ENCODE measurements at regions not wholly inside any gene's neighbourhood (a gene's known extent, or its start where the extent isn't known, plus 50 kb on each side); places are given as distances from the start of the nearest gene placed in this dataset.

DNA sequence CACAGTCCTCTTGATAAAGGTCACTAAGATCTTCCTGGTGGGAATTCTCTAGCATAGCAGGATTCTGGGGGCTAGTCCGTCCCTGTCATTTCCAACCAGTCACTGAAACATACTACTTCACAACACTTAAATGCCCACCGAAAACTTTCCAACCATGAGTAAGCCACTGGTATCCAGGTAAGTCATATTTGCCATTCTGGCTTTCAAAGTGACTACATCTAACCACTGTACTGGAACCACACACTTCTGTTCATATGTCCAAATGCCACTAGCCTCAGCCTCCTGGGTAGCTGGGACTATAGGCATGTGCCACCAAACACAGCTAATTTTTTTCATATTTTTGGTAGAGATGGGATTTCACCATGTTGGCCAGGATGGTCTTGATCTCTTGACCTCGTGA lies 64.3 kb upstream of the VANGL1 start:
- no peak for DNase-seq

DNA sequence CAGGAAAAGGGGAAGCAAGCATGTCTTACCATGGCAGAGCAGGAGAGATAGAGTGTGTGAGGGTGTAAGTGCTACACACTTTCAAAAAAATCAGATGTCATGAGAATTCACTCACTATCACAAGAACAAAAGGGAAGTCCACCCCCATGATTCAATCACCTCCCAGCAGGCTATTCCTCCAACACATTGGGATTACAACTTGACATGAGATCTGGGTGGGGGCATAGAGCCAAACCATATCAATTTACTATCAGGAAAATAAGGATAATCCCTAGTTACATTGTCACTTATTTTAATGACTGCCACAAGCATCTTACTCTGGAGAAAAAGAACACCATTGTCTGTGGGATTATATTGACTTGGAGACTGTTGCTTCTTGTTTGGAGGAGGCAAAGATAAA lies 66.1 kb upstream of the VANGL1 start:
- DNase-seq = no peak

DNA sequence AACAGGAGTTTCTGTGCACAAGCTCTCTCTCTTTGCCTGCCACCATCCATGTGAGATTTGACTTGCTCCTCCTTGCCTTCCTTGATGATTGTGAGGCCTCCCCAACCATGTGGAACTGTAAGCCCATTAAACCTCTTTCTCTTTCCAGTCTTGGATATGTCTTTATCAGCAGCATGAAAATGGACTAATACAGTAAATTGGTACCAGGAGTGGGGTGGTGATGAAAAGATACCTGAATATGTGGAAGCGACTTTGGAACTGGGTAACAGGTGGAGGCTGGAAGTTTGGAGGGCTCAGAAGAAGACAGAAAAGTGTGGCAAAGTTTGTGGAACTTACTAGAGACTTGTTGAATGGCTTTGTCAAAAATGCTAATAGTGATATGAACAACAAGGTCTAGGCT lies 69.1 kb upstream of the VANGL1 start:
- DNase-seq = no peak

DNA sequence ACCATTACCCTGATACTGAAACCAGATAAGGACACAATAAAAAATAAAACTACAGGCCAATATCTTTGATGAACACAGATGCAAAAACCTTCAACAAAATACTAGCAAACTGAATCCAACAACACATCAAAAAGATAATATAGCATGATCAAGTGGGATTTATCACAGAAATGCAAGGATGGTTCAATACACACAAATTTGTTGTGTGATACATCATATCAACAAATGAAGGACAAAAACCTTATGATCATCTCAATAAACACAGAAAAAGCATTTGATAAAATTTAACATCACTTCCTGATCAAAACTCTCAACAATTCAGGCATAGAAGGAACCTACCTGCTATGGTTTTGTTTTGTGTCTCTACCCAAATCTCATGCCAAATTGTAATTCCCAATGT lies 74.3 kb upstream of the VANGL1 start:
- DNase-seq = no peak

DNA sequence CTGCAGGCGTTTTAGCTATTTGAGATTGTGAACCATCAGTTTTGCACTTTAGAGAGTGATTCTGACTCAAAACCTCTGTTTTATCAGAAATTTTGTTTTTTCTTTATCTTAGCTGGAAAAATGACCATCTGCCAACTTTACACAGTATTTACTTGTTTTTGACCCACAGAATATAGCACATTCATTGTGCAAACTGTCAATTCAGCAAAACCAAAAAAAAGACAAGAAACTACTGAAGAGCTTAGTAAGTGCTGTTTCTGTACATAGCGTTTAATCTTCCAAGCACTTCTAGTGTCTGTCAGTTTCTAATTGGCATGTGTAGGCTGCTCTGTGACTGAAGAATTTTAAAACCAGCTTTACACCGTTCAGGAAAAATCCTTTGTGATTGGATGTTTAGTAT lies 76.0 kb upstream of the VANGL1 start:
- no peak for DNase-seq

DNA sequence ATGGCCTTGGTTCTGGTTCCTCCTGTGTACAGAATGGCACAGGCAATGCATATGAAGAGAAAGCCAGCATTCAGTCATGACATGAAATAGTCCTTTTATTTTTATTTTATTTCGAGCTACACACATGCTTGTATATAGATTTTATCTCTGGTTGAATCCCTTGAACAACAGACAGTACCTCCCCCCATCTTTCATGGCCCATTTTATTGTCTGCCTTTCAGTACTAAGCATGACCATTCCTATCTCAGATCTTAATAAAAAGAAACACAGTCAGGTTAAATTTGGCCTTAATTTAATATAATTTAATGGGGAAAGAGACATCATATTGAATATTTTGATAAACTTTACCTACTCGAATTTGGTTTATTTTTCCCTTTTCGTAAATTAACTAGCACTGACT lies 76.4 kb upstream of the VANGL1 start:
- no peak for DNase-seq

DNA sequence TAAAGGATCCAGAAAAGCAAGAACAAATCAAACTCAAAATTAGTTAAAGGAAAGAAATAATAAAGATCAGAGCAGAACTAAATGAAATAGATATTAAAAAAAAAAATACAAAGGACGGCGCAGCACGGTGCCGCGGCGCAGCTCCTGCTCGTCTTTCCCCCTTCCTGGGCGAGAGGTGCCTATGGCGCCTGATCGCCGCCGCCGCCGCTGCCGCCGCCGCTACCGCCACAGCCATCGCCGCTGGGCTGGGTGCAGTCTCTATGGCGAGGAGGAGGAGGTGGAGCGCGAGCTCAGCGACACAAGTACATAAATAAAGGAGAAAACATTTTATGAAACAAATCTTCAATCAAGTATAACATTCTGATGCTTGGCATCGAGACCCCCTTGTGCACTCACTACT lies 77.6 kb upstream of the VANGL1 start:
- DNase-seq = no peak

DNA sequence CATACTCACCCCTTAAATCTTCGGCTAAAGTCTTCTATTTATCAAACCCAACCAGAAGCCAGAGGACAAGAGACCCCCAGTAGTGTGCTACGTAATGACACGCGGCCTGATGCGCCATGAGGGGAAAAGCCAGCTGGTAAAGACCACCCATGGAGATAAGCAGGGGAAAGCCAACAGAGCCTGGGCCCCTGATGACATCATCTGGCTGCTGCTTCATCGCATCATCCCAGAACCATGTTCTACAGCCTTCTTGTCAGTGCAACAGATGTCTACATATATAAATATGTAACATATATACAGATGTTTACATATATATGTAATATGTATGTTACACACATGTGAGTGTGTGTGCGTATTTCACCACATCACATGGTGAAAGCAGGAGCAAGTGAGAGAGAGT lies 81.7 kb upstream of the VANGL1 start:
- no peak for DNase-seq

DNA sequence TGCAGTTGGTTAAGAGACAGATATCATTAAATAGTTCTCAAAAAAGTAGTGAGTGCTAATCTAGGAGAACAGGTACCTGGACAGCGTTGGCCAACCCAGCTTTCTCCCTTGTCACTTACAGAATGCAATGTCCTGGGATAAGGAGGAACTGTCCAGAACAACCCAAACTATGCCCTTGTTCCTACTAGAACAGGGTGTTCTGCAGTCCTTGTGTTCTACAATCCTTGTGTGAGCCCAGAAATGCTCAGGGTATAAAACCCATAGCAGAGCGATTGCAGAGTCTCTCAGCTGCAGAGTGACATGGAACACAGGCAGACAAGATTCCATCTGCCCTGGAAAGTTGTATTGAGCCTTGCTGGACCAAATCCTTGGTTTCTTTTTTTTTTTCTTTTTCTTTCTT lies 83.5 kb upstream of the VANGL1 start:
- no peak for DNase-seq

DNA sequence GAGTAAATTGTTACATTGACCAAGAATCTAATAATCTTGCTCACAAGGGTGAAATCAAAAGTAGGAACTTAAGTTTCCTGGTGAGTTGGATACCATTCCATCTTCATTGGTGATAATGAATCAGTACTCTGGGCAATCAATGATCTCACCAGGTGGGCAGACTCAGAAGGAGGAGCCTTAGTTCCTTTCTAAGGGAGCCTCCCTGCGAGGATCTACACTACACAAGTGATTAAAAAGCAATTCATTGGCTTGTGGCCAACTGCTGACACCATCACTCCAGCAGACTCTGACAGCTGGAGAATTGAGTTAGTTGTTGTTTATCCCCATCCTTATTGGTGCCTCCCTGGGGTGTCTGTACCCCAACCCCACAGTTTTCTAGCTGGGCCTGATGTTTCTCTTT lies 84.1 kb upstream of the VANGL1 start:
- DNase-seq = no peak

DNA sequence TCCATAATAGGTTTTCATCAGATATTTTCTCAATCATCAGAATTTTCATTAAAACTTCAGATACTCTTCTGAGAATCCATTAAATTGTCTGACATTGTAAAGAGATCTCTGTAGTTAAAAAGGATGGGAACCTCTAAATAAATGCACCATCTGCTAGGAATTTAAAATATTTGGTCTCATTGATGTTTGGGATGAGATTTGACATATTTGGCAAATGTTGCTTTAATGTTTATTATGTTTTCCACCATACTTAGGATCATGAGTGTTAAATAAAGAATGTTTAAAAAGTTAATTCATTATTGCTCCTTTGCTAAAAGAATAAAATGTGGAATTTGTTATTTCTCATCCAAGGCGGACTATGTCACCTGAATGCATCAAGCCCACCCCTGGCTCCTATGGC lies 85.5 kb upstream of the VANGL1 start:
- no peak for DNase-seq

DNA sequence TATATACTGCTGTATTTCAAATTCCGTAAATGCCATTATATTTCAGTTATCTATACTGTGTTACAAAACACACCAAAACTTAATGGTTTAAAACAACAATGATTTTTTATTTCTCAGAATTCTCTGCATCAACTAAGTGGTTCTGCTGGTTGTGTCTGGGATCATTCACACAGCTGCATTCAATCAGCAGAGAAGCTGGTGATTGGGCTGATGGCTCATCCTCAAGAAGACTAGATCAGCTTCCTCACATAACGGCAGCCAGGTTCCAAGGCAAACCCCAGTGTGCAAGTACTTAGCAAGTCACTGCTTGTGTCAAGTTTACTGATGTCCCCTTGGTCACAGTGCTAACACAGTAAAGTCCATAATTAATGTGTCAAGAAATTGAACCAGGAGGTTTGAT lies 86.3 kb upstream of the VANGL1 start:
- no peak for DNase-seq

DNA sequence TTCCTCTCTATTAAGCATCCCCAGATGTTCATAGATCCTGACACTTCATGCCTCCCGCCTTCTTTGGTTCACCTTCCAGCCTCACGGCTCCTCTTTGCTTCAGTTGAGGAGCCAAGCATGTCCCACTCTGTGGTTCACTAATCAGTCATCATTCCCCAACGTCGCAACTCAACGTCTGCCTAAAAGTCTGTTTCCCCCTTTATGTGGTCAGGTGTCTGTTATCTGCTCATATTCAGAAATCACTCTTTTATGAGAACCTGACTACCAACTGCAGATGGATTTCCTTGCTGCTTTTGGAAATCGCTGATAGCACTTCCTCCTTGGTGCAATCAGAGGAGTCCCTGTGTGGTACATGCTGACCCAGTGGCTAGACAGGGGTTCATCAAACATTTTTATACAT lies 94.1 kb upstream of the VANGL1 start:
- no peak for DNase-seq

DNA sequence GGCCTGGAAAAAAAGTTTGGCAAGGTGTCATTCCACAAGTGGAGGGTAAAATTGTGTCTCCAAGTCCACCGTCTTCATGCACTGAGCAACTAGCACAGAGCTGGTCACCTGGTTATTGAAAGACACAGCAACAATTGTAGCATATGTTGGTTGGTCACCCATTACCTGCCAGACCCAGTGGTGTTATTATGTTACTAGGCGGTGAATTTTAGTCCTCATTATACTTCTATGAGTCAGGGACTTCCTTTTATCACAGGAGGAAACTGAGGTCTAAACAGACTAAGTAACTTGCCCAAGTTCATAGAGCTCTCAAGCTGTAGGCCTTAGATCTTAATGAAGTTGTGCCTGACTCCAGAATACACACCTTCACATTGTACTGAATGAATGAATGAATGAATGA lies 94.9 kb upstream of the VANGL1 start:
- DNase-seq = no peak

DNA sequence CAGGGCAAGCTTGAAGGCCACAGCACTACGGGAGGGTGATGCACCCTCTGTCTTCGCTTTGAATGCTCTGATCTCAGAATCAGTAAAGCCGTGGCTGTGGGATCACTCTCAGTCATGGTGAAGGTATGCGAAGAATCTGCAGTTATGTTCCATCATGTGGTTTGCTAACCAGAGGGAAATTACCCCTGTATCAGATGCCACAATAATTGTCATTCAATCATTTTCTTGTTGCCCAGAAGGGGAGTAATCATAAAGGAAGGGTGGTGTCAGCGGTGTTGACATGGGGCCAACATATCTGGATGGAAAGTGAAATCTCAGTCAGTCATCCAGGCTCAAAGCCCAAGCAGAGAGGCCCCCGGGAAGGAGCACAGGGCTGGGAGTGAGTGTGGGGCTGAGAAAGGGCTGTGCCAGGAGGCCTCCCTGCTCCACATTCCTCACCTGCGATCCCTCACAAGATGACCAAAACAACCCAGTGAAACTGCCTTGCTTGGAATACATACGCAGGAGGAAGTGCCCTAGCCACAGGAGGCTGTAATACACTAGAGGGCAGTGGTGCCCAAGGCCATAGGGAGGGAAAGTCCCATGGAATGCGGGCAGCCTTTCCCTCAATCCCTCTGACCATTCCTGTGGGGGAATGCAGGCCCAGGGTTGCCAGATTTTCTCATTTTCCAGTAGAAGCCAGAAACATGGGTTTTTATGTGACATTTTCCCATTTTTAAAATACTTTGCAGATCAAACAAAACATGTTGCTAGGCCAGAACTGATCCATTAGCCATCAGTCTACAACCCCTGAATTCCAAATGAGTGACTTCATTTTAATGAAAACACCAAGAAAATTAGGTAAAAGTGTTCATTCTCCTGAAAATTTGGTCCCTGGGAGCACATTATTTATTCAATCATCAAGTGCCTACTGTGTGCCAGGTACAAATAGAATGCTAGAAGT lies 95.7 kb upstream of the VANGL1 start:
- peak; percentile 90 for DNase-seq

DNA sequence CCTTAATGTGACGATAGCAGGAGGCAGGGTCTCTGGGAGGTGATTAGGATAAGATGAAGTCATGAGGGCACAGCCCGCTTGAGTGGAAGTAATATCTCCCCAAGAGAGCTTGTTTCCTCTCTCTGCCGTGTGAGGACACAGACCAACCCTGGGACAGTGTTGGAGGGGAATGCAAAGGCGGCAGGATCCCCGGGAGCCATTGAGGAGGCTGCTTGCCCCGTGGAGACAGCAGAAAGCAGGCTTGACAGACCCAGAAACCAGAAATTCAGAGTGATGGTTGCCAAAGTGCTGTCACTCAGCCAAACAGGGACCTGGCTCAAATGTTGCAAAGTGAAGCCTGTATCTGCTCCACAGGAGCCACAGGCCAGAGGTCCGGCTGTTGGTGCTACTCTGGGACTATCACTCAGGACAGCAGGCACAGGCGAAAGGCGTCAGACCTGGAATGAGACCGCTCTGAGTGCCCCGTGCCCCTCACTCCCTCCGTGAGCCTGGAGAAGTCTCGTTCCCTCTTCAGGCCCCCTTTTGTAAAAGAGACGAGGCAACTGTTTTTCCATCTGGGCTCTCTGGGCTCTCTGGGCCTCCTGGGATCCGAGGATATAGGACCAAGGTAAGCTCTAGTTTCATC lies 96.6 kb upstream of the VANGL1 start:
- DNase-seq = no peak

DNA sequence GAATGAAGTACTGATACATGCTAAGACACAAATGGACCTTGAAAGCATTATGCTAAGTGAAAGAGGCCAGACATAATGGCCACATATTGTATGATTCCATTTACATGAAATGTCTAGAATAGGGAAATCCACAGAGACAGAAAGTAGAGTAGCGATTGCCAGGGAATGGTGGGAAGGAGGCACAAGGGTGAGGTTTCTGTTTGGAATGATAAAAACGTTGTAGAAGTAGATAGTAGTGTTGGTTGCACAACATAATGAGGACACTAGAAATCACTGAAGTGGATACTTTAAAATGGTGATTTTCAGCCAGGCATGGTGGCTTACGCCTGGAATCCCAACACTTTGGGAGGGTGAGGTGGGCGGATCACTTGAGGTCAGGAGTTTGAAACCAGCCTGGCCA lies 97.6 kb upstream of the VANGL1 start:
- no peak for DNase-seq

DNA sequence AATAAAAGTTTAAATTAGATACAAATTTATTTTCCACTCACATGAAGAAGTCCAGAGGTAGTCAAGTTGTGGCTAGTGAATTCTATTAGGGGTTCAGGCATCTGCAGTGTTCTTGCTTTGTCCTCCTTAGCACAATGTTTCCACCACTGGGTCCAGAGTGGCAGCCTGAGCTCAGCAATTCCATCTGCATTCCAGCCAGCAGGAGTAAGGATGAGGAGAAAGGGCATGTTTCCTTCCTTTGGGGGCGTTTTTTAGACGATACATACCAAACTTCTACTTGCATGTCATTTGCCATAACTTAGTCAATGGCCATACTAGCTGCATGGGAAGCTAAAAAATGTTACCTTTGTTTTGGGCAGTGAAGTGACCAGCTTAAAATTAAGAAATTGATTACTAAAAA lies 98.5 kb upstream of the VANGL1 start:
- no peak for DNase-seq

DNA sequence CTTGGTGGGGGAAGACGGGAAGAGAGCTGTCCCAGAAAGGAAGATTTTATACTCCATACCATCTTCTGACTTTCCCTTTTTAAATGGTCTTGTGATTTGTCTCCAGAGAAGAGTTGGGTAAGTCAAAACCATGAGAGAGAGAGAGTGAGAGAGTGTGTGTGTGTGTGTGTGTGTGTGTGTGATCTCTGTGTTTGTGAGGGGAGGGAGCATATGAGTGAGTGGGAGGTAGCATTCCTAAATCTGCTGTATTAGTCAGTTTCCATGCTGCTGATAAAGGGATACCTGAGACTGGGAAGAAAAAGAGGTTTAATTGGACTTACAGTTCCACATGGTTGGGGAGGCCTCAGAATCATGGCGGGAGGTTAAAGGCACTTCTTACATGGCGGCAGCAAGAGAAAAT lies 102.0 kb upstream of the VANGL1 start:
- no peak for DNase-seq

DNA sequence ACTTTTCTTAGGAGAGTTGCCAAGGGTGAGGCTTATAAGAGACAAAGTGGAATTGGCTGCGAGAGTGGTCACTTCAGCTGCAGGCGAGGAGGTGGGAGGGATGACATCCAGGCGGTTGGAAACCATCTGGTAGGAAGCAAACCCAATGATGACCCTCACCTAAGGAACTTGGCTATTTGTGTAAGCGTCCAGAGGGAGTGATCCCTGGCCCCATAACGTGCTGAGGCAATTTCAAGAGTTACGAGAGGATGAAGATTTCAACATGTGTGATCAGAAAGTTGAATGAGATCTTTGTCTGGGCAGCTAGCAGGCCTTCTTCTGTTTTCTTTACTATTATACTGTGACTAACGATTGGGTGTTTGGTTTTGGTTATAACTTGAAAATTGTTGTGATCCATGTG lies 102.7 kb upstream of the VANGL1 start:
- no peak for DNase-seq

DNA sequence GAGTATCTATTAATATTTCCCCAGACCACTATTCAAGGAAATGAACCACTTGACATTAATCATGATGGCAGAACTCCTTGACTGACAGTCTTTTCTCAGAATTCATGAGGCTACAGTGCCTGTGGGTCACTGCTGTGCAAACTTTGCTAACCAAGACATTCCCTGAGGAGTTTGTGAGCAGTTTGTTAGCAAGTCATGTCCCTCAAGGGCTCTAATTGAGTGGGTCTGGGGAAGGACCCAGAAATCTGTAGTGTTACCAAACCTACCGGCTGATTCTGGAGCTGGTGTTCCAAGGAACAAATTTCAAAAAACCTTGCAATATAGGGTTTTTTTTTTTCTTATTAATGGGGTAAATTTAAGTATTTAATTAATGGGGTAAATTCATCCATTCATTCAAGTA lies 103.2 kb upstream of the VANGL1 start:
- no peak for DNase-seq

DNA sequence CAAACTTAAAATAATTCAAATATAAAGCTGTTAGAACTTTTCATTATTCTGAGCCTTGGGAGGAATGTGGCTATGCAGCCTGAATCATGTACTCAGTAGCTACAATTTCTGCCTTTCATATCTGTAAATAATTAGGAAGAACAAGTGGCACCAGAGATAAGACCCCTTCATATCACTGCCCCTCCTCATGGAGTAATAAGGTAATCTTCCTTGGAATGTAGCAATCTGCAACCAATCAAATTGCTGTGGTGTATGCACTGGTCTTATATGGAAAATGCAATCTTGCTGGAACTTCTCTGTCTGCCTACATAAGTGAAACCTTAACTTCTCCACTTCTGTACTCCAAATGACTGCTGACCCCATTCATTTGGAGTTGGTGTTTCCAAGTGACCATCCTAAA lies 104.4 kb upstream of the VANGL1 start:
- no peak for DNase-seq

DNA sequence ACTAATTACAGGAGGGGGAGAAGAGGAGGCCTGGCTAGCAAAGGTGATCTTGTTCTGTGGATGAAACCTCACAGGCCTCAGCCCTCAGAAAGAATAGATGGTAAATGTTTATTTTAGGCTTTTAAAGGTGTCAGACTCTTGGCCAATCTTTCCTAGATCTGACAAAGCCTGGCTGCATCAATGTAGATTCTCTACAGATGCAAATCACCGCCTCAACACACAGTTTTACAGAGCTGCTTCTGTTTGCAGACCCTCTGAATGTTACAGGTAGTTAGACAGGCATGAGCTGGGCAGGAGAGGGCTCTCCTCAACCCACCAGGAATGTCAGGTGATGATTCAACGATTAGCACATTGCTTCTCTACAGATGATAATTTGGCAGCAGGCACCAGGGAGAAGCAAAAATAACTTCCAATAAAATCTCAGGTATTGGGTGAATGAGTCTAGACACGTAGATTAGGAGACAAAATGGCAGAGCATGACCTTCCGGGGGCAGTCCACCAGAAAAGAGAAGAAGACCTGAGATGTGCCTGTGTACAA lies 105.4 kb upstream of the VANGL1 start:
- no peak for DNase-seq

DNA sequence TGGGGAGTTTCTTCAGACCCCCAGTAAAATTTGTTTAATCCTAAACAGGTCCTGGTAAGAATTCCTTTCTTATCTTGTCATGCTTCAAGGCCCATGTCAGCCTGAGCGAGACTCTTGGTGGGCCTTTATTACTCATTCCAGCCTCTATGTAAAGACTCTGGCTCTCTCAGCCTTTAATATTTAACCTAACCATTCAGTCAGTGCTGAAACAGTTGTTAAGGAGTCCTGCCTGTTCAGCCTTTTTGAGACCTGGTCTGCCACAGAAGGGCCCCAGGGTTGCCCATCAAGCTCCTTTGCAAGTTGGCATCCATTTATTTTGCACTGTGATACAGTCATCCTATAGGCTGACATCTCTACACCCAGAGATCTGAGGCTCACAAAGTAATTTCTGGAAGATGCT lies 107.7 kb upstream of the VANGL1 start:
- no peak for DNase-seq
